Activated gamma-delta T cell (primary cell): ENCODE measurements at regions not wholly inside any gene's neighbourhood (a gene's known extent, or its start where the extent isn't known, plus 50 kb on each side); places are given as distances from the start of the nearest gene placed in this dataset.

Experiments used
- DNase-seq: peaks from one replicate; lab custom pipeline; 2025; lab: John Stamatoyannopoulos, UW

- DNase-seq = no peak
These were observed 201.8 kb downstream of the DRD1 start for GRCh38 chr5:175242207-175242606.

- DNase-seq = no peak
These were observed 205.7 kb downstream of the DRD1 start for GRCh38 chr5:175238326-175238725.

- DNase-seq = no peak
These were observed 207.8 kb downstream of the DRD1 start for GRCh38 chr5:175236176-175236575.

GRCh38 chr5:175235251-175235960, 208.6 kb downstream of the DRD1 start:
- DNase-seq = no peak

- DNase-seq = no peak
These were observed 213.7 kb downstream of the DRD1 start for GRCh38 chr5:175230299-175230698.

GRCh38 chr5:175226506-175226905, 217.5 kb downstream of the DRD1 start:
- DNase-seq = no peak

GRCh38 chr5:175223291-175223690, 220.7 kb downstream of the DRD1 start:
- no peak for DNase-seq

GRCh38 chr5:175222621-175223020, 221.4 kb downstream of the DRD1 start:
- DNase-seq = no peak

GRCh38 chr5:175220549-175220948, 223.4 kb downstream of the DRD1 start:
- DNase-seq = no peak

- no peak for DNase-seq
These were observed 224.6 kb downstream of the DRD1 start for GRCh38 chr5:175219366-175219765.

GRCh38 chr5:175216991-175217390, 227.0 kb downstream of the DRD1 start:
- DNase-seq = no peak

- DNase-seq = no peak
These were observed 228.1 kb downstream of the DRD1 start for GRCh38 chr5:175215906-175216305.

GRCh38 chr5:175214152-175214551, 229.8 kb downstream of the DRD1 start:
- no peak for DNase-seq

GRCh38 chr5:175211956-175212756, 231.8 kb downstream of the DRD1 start:
- DNase-seq = no peak

- no peak for DNase-seq
These were observed 236.5 kb downstream of the DRD1 start for GRCh38 chr5:175207321-175208040.

GRCh38 chr5:175206669-175207068, 237.3 kb downstream of the DRD1 start:
- DNase-seq = no peak

- no peak for DNase-seq
These were observed 241.4 kb downstream of the DRD1 start for GRCh38 chr5:175202463-175203068.

- DNase-seq = no peak
These were observed 242.6 kb downstream of the DRD1 start for GRCh38 chr5:175201393-175201792.

GRCh38 chr5:175195698-175196656, 248.0 kb downstream of the DRD1 start:
- DNase-seq = no peak

- no peak for DNase-seq
These were observed 262.7 kb downstream of the DRD1 start for GRCh38 chr5:175181331-175181730.

- DNase-seq = no peak
These were observed 273.1 kb downstream of the DRD1 start for GRCh38 chr5:175170899-175171298.
